HFFc6 (cell line): ENCODE measurements at regions not wholly inside any gene's neighbourhood (a gene's known extent, or its start where the extent isn't known, plus 50 kb on each side); places are given as distances from the start of the nearest gene placed in this dataset.
A peak's percentile ranks its signal among the peaks of the same experiment; 100 is the strongest.

Experiments
- DNase-seq: peaks from one replicate; pipeline ENCODE4 v3.0.0-alpha.2; 2018
- H3K27ac Mint-ChIP-seq: 2 replicates; pipeline ENCODE4 v1.8.0; 2020; ENCODE audit warnings: mild to moderate bottlenecking, mixed read lengths
- H3K27me3 Mint-ChIP-seq: 2 replicates; pipeline ENCODE4 v1.8.0; 2021; ENCODE audit warnings: mild to moderate bottlenecking, moderate library complexity, mixed read lengths; ENCODE audit not compliant: insufficient read depth
- H3K36me3 Mint-ChIP-seq: 2 replicates; pipeline ENCODE4 v1.8.0; 2021; ENCODE audit warnings: low read depth, mixed read lengths
- H3K4me1 Mint-ChIP-seq: 2 replicates; pipeline ENCODE4 v1.8.0; 2020; ENCODE audit warnings: low read depth, mixed read lengths
- H3K4me3 Mint-ChIP-seq: 2 replicates; pipeline ENCODE4 v1.8.0; 2020; ENCODE audit warnings: mild to moderate bottlenecking, moderate library complexity, mixed read lengths
- H3K9me3 Mint-ChIP-seq: 2 replicates; pipeline ENCODE4 v1.8.0; 2020; ENCODE audit warnings: mild to moderate bottlenecking, mixed read lengths
- CTCF ChIP-seq: fragments of 200-600 bp; sonication (generic); IDR thresholded peaks from 2 replicates; pipeline ENCODE4 v1.5.0; 2021; ENCODE audit warnings: antibody characterized with exemption, mild to moderate bottlenecking

- Mint-ChIP-seq H3K27me3 (no peaks in the 10 kb centered on the region), H3K27ac (peak overlapping the region; percentile 63), H3K36me3 (peaks cover 10% of the 10 kb centered on the region), H3K4me3 (peak overlapping the region; percentile 71), H3K4me1 (peaks cover 29% of the 10 kb centered on the region), H3K9me3 (no peaks in the 10 kb centered on the region)
- TF ChIP-seq CTCF = no peak
- peak; percentile 13 for DNase-seq
Measured at GRCh38 chr6:84583784-84584183, 180.6 kb downstream of the TBX18 start.

- peak overlapping the region; percentile 32 for H3K27ac Mint-ChIP-seq
- no peaks in the 10 kb centered on the region for H3K9me3 Mint-ChIP-seq
- H3K4me1 Mint-ChIP-seq = peaks cover 29% of the 10 kb centered on the region
- peaks cover 10% of the 10 kb centered on the region for H3K36me3 Mint-ChIP-seq
- peak overlapping the region; percentile 51 for H3K4me3 Mint-ChIP-seq
- peak; percentile 44 for DNase-seq
- no peaks in the 10 kb centered on the region for H3K27me3 Mint-ChIP-seq
- no peak for TF ChIP-seq CTCF
Measured at GRCh38 chr6:84582997-84583396, 181.4 kb downstream of the TBX18 start.

GRCh38 chr6:84581494-84582259 is 182.7 kb downstream of the TBX18 start:
- peak; percentile 66 for DNase-seq
- peaks cover 29% of the 10 kb centered on the region for H3K4me1 Mint-ChIP-seq
- peaks cover 10% of the 10 kb centered on the region for H3K36me3 Mint-ChIP-seq
- TF ChIP-seq CTCF = no peak
- H3K9me3 Mint-ChIP-seq = no peaks in the 10 kb centered on the region
- peak overlapping the region; percentile 57; the same call in 1 of the 2 replicates for H3K27ac Mint-ChIP-seq
- H3K27me3 Mint-ChIP-seq = no peaks in the 10 kb centered on the region
- peak overlapping the region; percentile 25; the same call in 1 of the 2 replicates for H3K4me3 Mint-ChIP-seq

DNA sequence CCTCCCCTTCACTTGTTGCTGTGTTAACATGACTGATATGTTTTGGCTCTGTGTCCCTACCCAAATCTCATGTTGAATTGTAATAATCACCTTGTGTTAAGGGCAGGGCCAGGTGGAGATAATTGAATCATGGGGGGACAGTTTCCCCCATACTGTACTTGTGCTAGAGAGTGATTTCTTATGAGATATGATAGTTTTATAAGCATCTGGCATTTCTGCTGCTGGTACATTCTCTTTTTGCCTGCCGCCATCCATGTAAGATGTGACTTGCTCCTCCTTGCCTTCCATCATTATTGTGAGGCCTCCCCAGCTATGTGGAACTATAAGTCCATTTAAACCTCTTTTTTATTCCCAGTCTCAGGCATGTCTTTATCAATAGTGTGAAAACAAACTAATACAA is 185.0 kb downstream of the TBX18 start:
- no peak for TF ChIP-seq CTCF
- Mint-ChIP-seq H3K4me3 (no peak overlapping the region), H3K4me1 (peaks cover 52% of the 10 kb centered on the region), H3K27me3 (no peaks in the 10 kb centered on the region), H3K9me3 (no peaks in the 10 kb centered on the region), H3K27ac (no peak overlapping the region), H3K36me3 (peaks cover 10% of the 10 kb centered on the region)
- DNase-seq = no peak

DNA sequence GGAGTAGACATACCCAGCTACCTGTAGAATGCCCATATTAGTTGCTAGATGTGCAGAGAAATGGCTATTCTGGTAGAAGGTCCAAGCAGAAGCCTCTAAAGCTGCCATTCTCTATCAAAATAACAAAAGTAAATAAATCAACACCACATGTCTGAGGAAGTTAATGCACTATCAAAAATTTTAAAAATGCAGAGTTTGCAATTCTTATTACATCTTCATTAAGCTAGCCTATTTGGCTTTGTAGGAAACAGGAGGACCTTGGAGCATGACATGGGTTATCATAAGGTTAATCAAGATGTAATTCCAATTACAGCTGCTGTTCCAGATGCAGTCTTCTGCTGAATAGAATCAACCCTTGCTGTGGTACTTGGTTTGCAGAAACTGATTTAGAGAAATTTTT is 188.4 kb downstream of the TBX18 start:
- no peak for DNase-seq
- Mint-ChIP-seq H3K4me1 (peaks cover 24% of the 10 kb centered on the region), H3K4me3 (no peak overlapping the region; the same call in 1 of the 2 replicates), H3K9me3 (no peaks in the 10 kb centered on the region), H3K27me3 (no peaks in the 10 kb centered on the region), H3K36me3 (peaks cover 10% of the 10 kb centered on the region), H3K27ac (no peak overlapping the region)
- no peak for TF ChIP-seq CTCF
